Midbrain (tissue), 1 donor: ENCODE measurements at regions not wholly inside any gene's neighbourhood (a gene's known extent, or its start where the extent isn't known, plus 50 kb on each side); places are given as distances from the start of the nearest gene placed in this dataset.

Experiments
- DNase-seq: peaks from one replicate; lab custom pipeline; 2025; lab: John Stamatoyannopoulos, UW

DNA sequence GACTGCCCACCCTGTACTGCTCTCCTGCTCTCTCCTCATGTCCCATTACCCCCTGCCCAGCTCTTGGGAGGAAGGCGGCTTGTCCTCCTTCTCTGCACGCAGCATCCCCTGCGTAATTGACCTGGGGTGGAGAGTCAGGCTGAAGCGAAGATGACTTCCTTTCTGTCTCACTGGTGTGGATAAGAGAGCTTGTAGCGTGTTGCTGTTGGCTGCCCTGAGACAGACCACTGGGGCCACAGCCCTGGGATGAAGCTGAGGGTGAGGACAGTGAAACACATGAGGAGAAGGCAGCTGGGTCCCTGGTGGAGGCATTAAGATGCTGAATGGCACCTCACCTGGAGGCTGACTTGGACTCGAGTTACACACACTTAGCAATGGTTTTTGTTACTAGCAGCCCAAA, 310.3 kb upstream of the ZNF32 start:
- no peak for DNase-seq

DNA sequence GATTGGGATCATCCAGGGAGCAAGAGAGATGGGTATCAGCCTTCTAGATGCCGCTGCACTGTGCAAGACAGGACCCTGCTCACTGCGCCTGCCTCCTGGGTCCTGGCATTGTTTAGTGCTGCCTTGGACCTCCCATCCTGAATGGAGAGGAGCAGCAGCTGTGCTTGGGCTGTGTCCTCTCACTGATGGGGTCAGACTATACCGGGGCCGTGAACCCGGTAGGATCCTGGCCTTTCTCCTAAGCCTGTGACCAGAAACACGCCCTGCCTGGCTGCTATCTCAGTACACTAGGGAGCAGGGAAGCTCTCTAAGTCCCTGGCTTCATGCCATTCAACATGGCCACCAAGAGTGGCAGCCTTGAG, 309.4 kb upstream of the ZNF32 start:
- no peak for DNase-seq

DNA sequence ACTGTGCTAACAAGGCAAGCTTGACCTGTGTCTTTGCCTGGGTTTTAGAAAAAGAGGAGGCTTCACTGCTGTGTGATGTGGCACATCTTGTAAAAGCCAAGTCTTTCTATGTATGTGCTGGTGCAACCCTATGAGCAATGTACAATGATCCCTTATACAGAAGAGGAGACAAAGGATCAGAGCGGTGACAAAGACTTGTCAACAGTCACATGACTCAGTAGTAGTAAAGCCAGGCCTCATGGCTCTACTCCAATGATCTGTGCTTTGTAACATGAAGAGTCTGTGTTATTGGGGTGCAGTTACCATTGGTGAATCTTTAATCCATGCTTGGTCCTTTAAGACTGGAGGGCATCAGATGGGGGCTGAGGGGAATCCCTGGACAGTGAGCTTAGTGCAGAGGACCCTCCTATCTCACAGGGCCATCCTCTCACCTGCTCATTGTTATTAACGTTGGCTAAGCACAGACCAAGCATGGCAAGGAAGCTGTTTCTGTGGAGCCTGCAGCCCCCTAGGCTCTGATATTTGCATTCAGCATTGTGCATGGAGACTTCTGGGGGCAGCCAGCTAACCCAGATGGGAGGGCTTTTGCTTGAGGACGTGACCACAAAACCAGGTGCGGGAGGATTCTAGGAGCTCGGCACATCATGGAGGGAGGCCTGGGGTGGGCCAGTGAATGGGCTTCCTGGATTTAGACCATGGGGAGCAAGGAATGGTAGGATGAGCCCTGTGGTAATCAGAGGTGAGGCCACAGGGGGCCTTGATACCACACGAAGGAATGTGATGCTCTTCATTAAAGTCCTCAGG, 308.8 kb upstream of the ZNF32 start:
- DNase-seq: no peak

DNA sequence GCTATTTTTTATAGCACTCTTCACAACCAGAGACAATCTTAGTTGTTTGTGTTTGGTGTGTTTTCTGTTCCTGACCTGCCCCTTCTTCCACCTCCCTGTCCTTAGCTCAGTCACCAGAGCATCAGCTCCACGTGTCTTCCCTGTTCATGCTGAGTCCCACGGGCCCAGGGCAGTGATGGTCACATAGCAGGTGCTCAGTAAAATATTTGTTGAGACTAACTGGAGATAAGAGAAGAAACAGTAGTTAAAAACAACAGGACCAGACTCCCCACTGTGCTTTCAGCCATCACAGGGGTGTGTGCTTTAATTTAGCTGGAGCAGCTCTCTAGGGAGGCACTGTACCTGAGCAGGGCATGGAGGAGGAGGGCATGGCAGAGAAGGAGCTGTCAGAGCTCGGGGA, 307.3 kb upstream of the ZNF32 start:
- DNase-seq: no peak

DNA sequence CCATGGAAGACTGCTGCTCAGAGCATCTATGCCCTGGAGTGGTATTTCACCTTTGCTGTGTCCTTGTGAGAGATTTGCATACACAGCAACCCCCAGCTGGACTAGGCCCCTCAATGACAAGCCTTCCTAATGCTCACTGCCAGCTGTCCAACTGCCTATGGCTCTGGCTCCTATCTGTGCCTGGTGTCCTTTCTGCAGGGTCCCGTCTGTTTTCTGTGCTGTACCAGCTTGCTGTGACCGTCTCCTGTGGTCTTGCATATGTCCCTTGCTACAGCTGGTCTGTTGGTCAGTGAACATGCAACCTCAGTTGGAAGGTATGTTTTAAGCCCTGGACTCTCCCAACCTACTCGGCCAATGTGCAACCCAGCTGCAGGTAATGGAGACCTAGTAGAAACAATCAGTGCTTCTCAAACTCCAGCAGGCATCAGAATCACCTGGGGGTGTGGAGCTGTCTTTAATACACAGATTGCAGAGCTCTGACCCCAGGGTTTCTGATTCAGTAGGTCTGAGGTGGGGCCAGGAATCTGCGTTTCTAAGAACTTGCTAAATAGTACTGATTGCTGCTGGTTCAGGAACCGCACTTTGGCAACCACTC, 306.4 kb upstream of the ZNF32 start:
- no peak for DNase-seq

DNA sequence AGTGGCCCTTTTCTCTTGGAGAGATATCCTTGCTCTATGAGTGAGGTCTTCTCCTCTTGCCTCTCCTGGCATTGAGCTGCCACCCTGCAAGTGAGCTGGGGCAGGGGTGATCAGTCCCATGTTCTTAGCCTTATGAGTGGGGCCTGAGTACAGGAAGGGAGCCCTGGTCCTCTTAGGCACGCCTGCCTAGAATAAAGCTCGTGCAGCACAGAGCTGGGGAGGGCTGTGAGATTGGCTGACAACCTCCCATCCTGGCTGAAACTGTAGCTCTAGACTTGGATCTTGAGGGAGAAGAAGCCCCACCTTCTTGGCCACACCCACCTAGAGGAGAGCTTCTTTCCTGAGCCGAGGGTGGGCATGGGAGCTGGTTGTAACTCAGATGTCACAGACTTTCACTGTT, 305.0 kb upstream of the ZNF32 start:
- DNase-seq: no peak

DNA sequence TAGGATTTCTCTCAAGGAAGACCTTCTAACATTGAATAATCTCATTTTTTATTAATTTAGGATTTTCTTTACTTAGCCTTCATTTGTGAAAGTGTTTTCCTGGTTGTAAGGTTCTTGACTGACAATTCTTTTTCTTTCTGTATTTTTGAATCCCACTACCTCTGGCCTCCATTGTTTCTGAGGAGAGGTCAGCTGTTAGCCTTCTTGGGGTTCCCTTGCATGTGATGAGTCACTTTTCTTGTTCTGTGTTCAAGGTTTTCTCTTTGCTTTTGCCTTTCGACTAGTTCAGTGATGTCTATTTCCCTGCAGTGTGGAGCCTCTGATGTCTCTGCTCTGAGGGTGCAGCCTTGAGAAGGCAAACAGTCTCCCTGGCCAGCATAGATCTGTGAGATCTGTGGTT, 304.1 kb upstream of the ZNF32 start:
- DNase-seq: no peak

DNA sequence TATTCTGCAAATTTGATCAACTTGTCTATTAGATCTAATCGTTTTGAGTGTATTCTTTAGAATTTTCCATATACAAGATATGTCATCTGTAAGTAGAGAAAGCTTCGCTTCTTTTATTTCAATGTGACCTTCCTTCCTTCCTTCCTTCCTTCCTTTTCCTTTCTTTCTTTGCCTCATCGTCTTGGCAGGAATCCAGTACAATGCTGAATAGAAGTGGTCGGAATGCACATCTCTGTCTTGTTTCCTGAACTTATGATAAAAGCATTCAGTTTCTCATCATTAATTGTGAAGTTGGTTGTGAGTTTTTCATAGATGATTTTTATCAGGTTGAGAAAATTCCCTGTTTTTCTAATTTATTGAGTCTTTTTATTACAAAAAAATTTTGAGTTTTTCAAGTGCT, 300.7 kb upstream of the ZNF32 start:
- DNase-seq: no peak

DNA sequence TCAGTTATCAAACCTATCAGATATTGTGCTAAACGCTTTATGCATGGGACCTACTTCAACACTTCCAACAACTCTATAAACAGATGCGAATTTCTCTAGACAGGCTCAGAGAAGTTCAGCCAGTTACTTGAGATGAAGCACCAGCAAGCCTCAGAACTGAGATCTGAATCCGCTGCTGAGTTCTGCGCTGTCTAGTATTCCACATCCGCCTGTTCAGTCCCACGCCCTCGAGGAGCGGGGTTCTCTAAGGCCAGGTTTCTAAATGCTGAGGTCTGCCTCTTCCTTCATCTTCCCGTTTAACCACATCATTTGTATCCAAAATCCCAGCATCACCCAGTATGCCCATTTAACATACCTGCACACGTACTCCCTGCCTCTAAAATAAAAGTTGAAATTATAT, 297.8 kb upstream of the ZNF32 start:
- DNase-seq: no peak

DNA sequence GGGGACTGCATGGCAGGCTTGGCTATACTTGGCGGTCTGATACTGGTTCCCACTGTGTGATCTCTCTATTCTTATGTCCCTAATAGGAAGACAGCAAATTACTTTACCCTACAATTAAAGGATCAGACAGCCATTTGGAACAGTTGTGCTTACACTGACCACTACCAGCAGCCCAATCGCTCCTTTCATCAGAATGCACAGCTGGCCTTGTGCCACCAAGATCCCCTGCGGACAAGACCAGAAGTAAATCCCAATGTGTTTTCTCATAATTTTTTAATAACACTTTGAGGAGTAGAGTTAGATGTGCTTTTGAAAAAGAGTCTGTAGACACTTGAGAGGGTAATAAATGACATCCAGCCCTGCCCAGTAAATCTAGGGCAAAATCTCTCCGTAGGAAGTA, 297.2 kb upstream of the ZNF32 start:
- DNase-seq: no peak

DNA sequence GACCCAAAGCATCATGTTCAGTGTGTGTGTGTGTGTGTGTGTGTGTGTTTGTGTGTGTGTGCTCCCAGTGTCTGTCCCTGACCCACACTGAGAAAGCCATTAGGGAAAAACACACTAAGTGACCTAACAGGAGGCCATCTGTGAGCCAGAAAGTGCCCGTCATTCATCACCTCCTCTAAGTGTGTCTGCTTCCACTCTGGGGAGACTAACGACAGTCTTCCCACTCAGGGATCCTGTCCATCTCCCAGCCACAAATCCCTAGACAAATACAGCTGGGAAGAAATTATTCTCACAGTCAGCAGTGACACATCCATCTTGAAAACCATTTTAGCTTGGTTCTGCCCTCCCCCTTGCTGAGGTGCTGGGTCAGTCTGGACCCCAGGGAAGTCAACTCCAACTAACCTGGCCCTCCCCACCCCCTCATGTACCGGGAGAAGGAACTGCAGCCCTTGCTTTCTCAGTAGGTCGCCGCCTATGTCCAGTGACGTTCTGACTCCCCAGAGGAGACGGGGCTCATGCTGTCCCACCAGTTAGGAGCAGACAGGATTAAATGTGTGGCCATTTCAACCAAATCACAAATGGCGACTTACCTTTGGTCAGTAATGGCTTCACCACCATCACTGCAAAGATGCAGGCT, 296.5 kb upstream of the ZNF32 start:
- DNase-seq: no peak

DNA sequence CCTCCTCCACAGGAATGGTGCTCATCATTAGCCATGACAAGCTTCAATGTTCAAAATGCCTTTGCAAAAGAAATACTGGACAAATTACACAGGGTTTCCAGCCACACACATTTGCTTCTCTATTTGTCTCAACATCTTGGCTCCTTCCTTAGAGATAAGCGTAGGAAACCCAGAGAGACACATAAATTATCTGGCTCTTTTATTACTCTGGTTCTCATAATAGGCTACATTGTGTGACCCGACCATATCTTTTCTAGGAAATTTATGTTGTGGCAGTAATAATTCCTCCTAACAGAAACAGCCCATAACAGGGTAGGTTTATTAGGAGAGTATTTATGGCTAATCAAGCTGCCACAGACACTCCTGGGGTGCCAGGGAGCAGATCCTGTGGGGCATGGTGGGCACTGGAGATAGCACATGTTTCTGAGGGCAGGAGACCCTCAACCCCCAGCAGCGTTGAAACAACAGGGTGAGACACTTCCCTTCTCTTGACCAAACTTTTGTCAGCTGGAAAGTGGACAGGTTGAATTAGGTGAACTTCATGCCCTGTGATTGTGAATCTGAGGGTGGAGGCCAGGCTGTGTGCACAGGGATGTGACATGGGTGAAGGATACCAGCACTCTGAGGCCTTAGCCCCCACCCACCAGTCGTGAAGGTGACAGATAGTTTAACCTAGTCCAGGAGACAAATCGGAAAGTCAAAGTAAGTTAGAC, 295.9 kb upstream of the ZNF32 start:
- no peak for DNase-seq

DNA sequence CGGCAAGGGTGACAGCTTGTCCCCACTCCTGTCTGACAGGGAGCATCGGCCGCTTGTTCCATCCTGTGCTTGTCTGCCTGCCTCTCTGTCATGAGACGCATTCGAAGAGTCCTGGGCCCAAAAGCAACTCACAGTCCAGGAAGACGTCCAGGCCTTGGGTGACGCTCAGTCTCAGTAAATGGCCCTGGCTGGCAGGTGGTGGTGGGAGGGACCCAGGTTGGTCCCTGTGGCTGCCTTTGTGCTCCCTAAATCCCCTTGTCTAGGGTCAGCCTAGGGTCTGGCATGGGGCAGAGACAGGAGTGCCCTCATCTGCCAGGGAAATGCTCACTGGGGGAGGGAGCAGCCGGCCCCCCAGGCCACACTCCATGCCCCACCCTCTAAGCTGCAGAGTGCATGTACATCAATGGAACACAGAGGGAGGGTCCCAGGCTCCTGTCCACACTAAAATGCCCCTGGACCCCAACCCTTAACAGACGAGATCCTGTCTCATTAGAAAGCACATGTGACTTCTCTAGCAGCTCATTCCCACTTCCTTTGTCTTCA, 295.2 kb upstream of the ZNF32 start:
- no peak for DNase-seq

DNA sequence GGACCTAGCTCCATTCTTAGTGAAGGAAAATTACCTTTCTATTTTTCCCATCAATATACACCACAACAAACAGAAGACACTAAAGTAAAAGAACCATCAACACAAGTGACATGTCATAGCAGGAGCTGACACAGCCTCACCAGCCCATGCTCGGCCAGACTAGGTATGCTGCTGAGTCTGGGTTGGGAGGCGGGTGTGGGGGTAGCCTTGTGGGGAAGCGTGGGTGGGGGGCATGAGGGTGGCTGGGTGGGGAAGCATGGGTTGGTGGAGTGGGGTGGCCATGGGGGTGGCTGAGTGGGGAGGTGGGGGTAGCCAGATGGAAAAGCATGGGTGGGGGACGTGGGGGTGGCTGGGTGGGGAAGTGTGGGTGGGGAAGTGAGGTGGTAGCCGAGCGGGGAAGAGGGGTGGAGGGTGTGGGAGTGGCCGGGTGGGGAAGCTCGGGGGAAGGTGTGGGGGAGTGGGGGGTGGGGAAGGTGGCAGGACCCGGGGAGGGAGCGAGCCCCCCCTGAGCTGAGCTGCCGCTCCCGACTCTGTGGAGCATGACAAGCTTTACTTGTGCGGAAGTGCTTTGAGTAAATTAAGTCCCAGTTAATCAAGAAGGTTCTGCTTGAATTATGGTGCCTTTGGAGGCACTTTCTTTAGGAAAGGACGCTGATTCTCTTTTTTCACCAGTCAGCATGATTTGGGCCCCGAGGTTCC, 294.6 kb upstream of the ZNF32 start:
- no peak for DNase-seq

DNA sequence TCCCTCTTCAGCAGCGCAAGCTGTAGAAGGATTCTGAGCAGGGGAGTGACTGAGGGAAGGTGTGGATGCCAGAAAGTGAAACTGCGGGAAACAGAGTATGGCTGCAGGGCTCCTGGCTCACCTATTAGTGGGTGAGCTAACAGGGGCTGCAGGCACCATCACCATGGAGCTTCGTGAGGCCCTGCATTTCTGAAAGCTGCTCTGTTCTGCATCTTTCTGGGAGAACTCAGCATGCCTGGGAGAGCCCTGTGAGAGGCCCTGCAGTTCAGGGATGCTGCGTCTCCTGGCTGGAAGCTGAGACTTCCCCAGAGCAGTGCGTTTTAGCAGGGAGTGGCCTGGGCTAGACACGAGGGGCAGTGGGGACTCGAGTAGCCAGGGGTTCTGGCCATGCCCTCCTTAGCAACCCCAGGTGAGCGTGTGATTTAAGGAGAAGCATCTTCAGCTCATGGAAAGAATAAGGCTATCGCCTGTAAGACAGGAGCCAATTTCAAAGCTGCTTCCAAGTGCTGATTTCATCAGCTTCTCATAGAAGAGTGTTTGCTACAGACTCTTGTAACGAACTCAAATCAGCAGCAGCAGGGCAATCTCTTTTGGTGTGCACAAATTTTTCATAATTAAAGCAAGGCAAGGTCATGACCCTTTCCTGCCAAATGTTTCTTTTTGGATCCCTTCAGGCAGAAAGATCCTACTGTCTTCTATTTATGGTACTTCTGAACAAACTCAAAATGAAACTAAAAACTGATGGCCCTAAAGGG, 293.6 kb upstream of the ZNF32 start:
- DNase-seq: no peak

DNA sequence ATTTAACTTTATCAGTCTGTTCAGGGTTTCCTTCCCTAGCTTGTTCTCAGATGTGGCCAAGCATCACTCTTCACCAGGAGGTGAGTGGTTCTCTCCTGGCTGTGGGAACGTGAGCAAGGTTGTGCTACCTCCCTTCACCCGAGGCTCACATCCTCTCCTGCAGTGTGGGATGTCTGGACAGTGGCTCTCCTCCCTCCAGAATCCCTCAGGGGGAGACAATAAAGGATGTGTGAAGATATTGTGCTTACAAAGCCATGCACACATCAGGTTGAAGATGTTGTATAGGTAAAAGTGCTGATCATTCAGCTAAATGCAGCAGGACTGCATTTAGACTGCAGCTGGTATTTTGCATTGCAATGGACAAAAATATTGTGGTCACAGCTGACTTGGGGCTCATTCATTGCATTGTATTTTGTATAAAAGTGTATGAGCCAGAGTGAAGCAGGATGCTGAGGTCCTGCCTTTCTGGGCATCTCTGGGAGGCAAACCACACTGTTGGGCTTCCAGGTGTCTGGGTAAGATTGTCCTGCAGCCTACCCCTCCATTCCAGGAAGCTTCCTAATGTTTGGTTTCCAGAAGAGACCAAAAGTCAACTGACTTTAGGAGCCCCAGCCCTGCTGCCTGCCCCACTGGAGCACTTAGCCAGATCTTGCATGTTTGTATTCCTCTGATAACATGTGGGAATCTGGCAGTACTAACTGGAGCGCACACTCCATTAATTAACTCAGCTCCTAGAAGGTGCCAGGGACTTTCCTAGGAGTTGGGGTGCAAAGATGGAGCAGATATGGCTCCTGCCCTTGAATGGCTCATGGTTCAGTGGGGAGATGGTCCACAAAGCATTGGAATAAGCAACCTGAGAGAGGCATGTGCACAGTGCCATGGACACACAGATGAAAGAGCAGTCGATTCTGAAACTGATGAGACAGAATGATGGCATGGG, 292.5 kb upstream of the ZNF32 start:
- DNase-seq: no peak

DNA sequence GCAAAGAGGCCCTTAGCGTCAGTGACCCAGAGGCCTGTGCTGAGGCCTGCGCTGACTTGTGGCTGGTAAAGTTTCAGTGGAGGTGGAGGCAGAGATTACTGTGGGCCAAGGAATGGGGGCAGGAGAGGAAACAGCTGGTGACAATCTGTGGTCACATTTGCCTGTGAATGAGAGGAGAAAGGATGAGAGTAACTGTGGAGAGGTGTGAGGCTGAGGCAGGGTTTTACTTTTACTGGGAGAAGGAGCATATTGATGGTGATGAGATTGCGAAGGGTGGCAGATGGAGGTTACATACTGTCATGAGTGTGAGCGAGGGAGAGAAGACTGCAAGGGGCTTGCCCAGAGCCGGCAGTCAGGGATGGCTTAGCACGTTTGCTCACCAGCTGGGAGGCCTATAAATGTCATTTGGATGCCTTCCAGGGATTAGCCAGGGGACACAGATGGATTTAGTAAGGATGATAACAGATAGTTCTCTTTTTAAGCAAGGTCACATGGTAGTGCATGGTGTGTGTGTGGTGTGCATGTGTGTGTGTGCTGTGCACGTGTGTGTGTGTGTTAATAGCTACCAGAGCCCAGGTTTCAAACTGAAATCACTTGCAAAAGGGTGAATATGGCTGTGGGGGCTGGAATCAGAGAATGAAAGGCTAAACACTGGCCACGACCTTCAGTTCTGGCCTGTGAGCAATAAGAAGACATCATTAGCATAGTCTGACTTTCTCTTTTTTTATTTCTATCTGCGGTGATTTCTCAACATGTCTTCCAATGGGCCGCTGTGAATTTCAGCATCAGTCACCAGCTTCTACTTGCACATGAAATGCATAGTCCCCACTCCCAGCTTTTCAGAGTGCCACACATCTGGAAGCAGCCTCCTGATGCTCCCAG, 291.5 kb upstream of the ZNF32 start:
- DNase-seq: no peak

DNA sequence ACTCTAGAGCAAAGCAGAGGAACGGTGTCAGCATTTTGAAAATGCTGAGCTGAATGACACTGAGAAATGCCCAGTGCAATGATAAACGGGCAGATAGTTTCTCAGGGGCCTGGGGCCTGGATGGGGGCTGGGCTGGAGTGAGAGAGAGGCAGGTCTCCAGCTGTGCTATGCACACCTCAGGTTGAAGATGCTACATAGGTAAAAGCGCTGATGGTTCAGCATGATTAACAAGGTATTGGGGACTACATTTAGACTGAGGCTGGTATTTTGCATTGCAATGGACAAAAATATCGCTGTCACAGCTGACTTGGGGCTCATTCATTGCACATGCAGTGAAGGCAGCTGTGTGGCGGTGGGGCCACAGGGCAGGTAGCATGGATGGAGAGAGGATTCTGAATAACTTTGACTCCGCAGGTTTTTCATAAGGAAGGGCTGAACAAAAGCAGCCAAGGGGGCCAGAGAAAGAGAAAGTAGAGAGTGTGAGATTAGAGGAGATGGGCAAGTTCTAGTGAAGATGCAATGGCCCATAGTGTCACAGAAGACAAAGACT, 290.8 kb upstream of the ZNF32 start:
- DNase-seq: no peak

DNA sequence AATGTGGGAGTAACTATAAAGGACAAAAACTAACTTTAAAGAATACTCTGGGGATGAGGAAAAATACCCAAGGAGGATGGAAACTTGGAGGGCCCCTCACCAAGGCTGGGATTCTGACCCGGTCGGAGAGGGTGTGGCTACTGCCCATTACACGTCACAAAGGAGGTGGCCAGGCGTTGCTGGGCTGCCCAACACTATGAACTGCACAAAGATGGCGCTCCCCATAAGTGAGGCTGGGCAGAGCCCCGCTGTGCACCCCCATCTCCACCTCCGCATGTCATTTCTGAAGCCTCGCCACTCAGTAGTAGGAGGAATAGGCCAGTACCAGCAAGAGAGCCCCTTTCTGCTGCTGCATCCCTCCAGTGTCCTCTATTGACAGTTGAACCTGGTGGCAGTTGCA, 290.1 kb upstream of the ZNF32 start:
- no peak for DNase-seq
